ENCODE measurements at regions not wholly inside any gene's neighbourhood (a gene's known extent, or its start where the extent isn't known, plus 50 kb on each side); places are given as distances from the start of the nearest gene placed in this dataset.

DNA sequence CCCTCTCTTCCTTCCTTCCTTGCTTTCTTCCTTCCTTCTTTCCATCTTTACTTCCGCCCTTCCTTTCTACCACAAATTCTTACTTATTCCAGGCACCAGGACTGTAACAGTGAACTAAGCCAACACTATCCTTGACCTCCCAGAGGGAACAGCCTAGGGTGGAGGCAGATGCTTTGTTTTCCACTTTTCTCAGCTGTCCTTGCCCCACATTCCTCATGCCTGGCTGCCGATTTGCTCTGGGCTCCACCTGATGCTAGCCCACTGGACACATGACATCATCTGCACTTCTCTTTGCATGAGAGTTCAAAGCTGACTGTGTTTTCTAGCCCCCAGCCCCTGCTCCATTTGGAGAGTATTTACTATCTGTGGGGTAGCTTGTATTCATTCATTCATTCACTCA, 283.0 kb downstream of the MAF start:
- H3K27ac ChIP-seq = no peak overlapping the region
- no peaks in the 10 kb centered on the region for H3K27me3 ChIP-seq
- no peak overlapping the region for H3K4me3 ChIP-seq
- H3K9me3 ChIP-seq = no peaks in the 10 kb centered on the region
- TF ChIP-seq Cebpa-rat (IDR thresholded peaks at IDR 0.05) = no peak
- no peak overlapping the region for H3K4me2 ChIP-seq
- H3K4me1 ChIP-seq = peaks cover 8% of the 10 kb centered on the region
- no peaks in the 10 kb centered on the region for H4K20me1 ChIP-seq
- H3K36me3 ChIP-seq = no peaks in the 10 kb centered on the region
- H3K9ac ChIP-seq = no peak overlapping the region

DNA sequence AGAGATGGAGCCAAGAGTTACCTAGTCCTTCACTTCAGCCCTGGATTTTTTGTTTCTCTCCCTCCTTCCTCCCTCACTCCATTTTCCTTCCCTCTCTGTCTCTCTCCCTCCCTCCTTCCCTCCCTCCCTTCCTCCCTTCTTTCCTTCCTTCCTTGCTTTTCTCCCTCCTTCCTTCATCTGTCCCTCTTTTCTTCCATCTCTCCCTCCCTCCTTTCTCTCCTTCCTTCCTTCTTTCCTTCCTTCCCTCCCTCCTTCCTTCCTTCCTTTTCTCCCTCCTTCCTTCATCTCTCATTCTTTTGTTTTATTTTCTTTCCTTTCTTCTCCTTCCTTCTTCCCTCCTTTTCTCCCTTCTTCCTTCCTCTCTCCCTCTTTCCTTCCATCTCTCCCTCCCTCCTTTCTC, 283.5 kb downstream of the MAF start:
- H4K20me1 ChIP-seq = no peaks in the 10 kb centered on the region
- no peaks in the 10 kb centered on the region for H3K27me3 ChIP-seq
- H3K27ac ChIP-seq = no peak overlapping the region
- peaks cover 8% of the 10 kb centered on the region for H3K4me1 ChIP-seq
- H3K36me3 ChIP-seq = no peaks in the 10 kb centered on the region
- TF ChIP-seq Cebpa-rat (IDR thresholded peaks at IDR 0.05) = no peak
- no peak overlapping the region for H3K4me2 ChIP-seq
- H3K4me3 ChIP-seq = no peak overlapping the region
- H3K9me3 ChIP-seq = no peaks in the 10 kb centered on the region
- H3K9ac ChIP-seq = no peak overlapping the region

DNA sequence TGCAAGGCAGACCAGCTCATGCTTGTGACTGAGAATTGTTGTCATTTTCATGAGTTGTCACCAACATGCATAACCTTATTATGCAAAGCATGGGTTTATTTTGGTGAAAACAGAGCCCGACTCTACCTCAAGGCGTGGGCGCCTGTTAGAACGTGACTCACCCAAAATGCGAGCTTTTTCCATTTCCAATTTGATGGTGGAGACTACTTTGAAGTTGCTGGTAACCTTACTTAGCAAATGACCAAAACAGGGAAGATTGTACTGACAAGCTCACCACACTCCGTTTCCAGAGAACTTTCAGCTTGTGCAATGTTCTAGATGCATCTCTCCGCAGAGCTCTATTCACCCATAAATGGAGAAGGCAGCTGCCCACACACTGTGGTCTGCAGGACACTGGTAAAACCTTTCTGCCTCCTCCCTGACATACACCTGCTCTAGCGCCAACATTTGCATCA, 284.5 kb downstream of the MAF start:
- H3K9ac ChIP-seq = no peak overlapping the region
- H3K27ac ChIP-seq = no peak overlapping the region
- H4K20me1 ChIP-seq = no peaks in the 10 kb centered on the region
- no peak overlapping the region for H3K4me3 ChIP-seq
- TF ChIP-seq Cebpa-rat (IDR thresholded peaks at IDR 0.05) = no peak
- H3K4me2 ChIP-seq = no peak overlapping the region
- H3K9me3 ChIP-seq = no peaks in the 10 kb centered on the region
- no peaks in the 10 kb centered on the region for H3K27me3 ChIP-seq
- no peaks in the 10 kb centered on the region for H3K36me3 ChIP-seq
- H3K4me1 ChIP-seq = peaks cover 8% of the 10 kb centered on the region

DNA sequence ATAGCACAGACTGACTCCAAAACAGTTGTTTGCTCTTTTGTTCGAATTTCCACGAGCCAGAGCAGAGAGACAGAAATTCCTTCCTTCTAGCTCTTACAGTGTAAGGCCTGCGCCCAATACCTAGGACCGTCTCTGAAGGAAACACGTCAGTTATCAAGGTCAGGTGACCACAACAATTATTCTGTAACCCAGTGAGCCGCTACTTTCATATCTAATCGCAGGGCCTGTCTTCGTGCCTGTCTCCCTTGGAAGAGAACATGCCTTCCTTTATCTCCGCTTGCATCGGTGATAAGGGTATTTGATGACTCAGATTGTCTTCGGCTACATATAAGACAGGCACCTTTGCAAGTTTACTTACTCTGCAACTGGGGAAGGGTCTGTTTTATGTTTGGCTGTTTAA, 288.0 kb downstream of the MAF start:
- Histone ChIP-seq H3K27ac (no peak overlapping the region), H3K27me3 (no peaks in the 10 kb centered on the region)
- TF ChIP-seq Cebpa-rat (IDR thresholded peaks at IDR 0.05) = no peak

DNA sequence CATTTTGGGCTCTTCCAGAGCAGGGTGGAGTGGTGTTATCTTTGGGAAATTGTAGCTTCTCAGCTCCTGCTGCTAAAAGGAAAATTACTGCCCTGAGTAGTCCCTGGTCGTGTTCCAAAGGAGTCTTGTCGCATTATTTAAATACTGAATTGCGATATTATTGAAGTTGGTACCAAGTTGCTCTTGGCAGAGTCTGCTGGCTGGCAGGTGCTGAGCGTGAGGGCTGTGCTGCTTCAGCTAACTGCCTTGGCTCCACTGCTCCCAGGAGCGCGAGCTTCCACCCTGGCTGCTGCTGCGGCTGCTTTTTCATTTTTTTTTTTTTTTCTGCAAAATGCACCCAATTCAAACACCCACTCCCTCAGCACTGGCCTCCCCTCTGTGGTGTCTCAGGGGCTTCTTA, 289.8 kb downstream of the MAF start:
- no peak overlapping the region for H3K4me3 ChIP-seq
- H3K36me3 ChIP-seq = no peaks in the 10 kb centered on the region
- H3K9me3 ChIP-seq = no peaks in the 10 kb centered on the region
- no peak overlapping the region for H3K27ac ChIP-seq
- H4K20me1 ChIP-seq = no peaks in the 10 kb centered on the region
- H3K27me3 ChIP-seq = no peaks in the 10 kb centered on the region
- no peak for TF ChIP-seq Cebpa-rat (IDR thresholded peaks at IDR 0.05)
- peaks cover 8% of the 10 kb centered on the region for H3K4me1 ChIP-seq
- H3K4me2 ChIP-seq = no peak overlapping the region
- H3K9ac ChIP-seq = no peak overlapping the region

More for the DNA sequence above, 288.0 kb downstream of the MAF start:
- Histone ChIP-seq H4K20me1 (no peaks in the 10 kb centered on the region), H3K4me2 (no peak overlapping the region), H3K36me3 (no peaks in the 10 kb centered on the region), H3K9ac (no peak overlapping the region), H3K4me1 (peaks cover 8% of the 10 kb centered on the region), H3K9me3 (no peaks in the 10 kb centered on the region), H3K4me3 (no peak overlapping the region)

DNA sequence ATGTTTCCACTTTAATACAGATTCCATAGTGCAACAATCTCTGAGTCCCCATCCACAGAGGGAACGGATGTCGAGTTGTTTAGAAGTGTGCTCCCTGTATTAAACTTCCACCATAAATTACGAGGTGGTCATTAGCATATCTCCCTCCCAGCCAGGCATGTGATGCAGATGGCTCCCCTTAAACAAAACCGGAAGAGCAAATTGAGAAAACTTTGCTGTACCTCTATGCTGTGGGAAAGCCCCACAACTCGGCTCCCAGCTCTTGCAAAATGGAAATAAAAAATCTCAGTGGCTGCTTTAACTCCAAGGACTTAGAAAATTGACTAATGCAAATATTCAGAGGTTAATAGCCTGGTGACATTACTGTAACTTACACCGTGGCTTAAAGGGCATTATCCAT, 290.9 kb downstream of the MAF start:
- no peak overlapping the region for H3K27ac ChIP-seq
- H3K27me3 ChIP-seq = no peaks in the 10 kb centered on the region
- H4K20me1 ChIP-seq = no peaks in the 10 kb centered on the region
- no peak overlapping the region for H3K4me2 ChIP-seq
- no peaks in the 10 kb centered on the region for H3K36me3 ChIP-seq
- no peaks in the 10 kb centered on the region for H3K9me3 ChIP-seq
- H3K9ac ChIP-seq = no peak overlapping the region
- peaks cover 4% of the 10 kb centered on the region for H3K4me1 ChIP-seq
- no peak for TF ChIP-seq Cebpa-rat (IDR thresholded peaks at IDR 0.05)
- H3K4me3 ChIP-seq = no peak overlapping the region

DNA sequence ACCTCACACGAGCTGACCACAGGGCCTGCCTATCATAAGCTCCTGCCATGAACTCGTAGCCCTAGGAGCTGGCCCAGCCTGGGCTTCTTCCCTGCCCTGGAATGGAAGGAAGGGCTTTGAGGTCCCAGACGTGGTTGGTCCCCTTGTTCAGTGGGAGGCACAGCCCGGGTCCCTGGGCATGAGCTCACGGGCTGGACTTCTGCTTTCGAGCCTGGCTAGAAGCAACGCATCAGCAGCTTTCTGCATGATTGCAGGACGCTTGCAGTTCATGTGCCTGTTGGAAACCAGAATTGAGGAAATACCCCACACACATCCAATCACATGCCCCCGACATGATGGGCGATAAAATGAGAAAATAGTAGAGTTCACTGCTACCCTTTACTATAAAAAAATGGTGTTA, 293.3 kb downstream of the MAF start:
- Histone ChIP-seq H3K4me1 (no peaks in the 10 kb centered on the region), H3K9me3 (no peaks in the 10 kb centered on the region), H3K27me3 (no peaks in the 10 kb centered on the region), H3K4me3 (no peak overlapping the region), H3K9ac (no peak overlapping the region), H4K20me1 (no peaks in the 10 kb centered on the region), H3K27ac (no peak overlapping the region), H3K4me2 (no peak overlapping the region), H3K36me3 (no peaks in the 10 kb centered on the region)
- TF ChIP-seq Cebpa-rat (IDR thresholded peaks at IDR 0.05) = no peak

DNA sequence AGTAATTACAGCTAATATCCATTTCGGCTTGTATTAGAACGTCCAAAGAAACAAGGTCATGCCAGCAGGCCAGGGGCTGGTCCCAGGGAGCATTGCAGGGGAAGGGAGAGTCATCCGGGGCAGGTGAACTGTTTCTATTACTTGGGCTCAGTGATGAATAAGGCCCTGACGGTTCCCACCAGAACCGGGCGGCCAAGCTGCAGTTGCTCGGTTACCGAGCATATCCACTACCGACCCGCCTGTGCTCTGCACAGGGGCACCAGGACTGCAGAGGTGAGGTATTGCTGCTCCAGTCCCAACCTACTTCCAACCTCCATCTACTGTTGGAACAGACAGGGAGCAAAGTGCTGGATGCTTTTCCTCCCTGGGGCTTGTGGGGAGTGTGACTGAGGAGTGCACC, 295.5 kb downstream of the MAF start:
- Histone ChIP-seq H4K20me1 (no peaks in the 10 kb centered on the region), H3K27me3 (no peaks in the 10 kb centered on the region), H3K4me2 (no peak overlapping the region), H3K27ac (no peak overlapping the region), H3K4me3 (no peak overlapping the region), H3K36me3 (no peaks in the 10 kb centered on the region), H3K9me3 (no peaks in the 10 kb centered on the region), H3K9ac (no peak overlapping the region), H3K4me1 (no peaks in the 10 kb centered on the region)
- no peak for TF ChIP-seq Cebpa-rat (IDR thresholded peaks at IDR 0.05)

DNA sequence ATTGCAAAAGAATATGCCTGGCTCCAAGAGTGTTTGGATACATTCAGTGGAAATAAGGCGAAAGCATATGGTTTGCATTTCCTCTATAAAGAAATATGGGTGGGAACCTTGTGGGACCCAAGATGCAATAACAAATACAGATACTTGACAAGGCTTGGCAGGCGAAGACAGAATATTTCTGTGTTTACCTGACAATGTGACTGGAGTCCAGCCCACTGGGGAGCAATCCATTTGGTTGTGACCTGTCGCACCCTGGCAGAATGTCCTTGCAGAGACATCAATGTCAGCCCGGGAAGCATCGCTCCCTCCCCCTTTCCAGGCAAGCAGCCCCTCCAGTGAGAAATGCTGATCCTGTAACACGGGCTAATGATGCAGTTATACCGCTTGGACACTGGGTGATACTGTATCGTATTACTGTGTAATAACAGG, 296.6 kb downstream of the MAF start:
- Histone ChIP-seq H3K27me3 (no peaks in the 10 kb centered on the region), H3K9me3 (no peaks in the 10 kb centered on the region), H3K36me3 (no peaks in the 10 kb centered on the region), H3K4me1 (0 out of 2 replicates have a peak, but pooled peaks cover 5% of the 10 kb centered on the region), H3K4me3 (no peak overlapping the region), H3K27ac (no peak overlapping the region), H3K4me2 (no peak overlapping the region), H4K20me1 (no peaks in the 10 kb centered on the region), H3K9ac (no peak overlapping the region)
- TF ChIP-seq Cebpa-rat (IDR thresholded peaks at IDR 0.05) = no peak

DNA sequence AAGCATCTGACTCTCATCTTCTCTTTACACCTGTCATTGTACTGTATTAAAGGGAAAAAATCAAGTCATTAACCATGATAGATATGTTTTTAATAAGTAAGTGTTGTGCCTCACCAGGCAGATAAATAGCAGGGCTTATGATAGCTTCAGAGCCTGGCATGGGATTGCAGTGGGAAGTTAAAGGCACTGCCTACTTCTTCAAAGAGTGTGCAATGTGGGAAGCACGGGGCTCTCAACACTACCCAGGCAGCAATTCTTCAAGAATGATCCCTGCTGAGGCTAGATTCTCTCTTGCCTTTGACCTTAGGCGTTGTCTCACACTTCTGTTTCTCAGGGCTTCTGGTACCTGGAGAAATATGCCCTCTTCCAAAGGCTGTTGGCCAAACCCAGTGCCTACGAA, 297.3 kb downstream of the MAF start:
- no peak overlapping the region for H3K4me3 ChIP-seq
- H3K36me3 ChIP-seq = no peaks in the 10 kb centered on the region
- H3K4me2 ChIP-seq = no peak overlapping the region
- no peak overlapping the region for H3K27ac ChIP-seq
- no peaks in the 10 kb centered on the region for H4K20me1 ChIP-seq
- no peaks in the 10 kb centered on the region for H3K27me3 ChIP-seq
- H3K9me3 ChIP-seq = no peaks in the 10 kb centered on the region
- no peak overlapping the region for H3K9ac ChIP-seq
- TF ChIP-seq Cebpa-rat (IDR thresholded peaks at IDR 0.05) = no peak
- 0 out of 2 replicates have a peak, but pooled peaks cover 5% of the 10 kb centered on the region for H3K4me1 ChIP-seq

DNA sequence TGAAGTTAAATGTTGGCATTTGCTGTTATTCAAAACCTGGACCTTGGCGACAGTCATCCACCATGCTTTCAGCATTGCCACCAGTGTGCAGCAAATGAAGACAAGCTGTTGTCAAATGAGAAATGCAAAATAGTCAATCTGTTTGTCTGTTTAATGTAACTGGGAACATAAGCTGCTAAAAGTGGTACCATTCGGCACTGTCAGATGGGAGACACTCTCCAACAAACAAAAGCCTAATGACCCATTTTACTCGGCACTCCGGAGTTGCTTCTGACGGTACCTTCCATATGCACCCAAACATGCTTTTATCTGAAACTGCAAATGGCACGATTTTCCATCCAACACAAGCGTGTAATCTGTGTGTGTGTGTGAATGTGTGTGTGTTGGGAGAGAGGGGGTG, 297.8 kb downstream of the MAF start:
- no peaks in the 10 kb centered on the region for H4K20me1 ChIP-seq
- H3K27ac ChIP-seq = no peak overlapping the region
- H3K27me3 ChIP-seq = no peaks in the 10 kb centered on the region
- no peak overlapping the region for H3K4me3 ChIP-seq
- TF ChIP-seq Cebpa-rat (IDR thresholded peaks at IDR 0.05) = no peak
- H3K4me2 ChIP-seq = no peak overlapping the region
- no peaks in the 10 kb centered on the region for H3K9me3 ChIP-seq
- no peaks in the 10 kb centered on the region for H3K36me3 ChIP-seq
- H3K4me1 ChIP-seq = 0 out of 2 replicates have a peak, but pooled peaks cover 5% of the 10 kb centered on the region
- no peak overlapping the region for H3K9ac ChIP-seq

Measured in BLaER1 (cell line).